ENCODE measurements at regions not wholly inside any gene's neighbourhood (a gene's known extent, or its start where the extent isn't known, plus 50 kb on each side); places are given as distances from the start of the nearest gene placed in this dataset.

DNA sequence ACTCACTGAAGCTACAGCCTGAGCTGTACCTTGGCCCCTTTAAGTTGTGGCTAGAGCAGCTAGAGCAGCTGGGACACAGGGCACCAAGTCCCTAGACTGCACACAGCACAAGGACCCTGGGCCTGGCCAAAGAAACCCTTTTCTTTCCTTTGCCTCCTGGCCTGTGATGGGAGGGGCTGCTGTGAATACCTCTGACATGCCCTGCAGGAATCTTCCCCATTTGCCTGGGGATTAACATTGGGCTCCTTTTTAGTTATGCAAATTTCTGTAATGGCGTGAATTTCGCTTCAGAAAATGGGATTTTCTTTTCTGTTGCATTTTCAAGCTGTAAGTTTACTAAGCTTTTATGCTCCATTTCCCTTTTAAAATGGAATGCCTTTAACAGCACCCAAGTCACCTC, 611.2 kb upstream of the ARPP21 start:
- Histone ChIP-seq H3K4me1 (ENCODE audit: control insufficient read depth in 3 of 3, insufficient read depth in 2 of 3, low read depth in 1 of 3, low read length in 2 of 3) (no peaks in the 10 kb centered on the region), H3K27me3 (ENCODE audit: control insufficient read depth in 3 of 3, insufficient read depth in 3 of 3, low read length in 3 of 3) (no peaks in the 10 kb centered on the region), H3K27ac (ENCODE audit: low read depth in 1 of 3, low read length in 2 of 3) (no peak overlapping the region), H3K36me3 (ENCODE audit: control insufficient read depth in 3 of 3, insufficient read depth in 2 of 3, low read depth in 1 of 3, low read length in 3 of 3) (no peaks in the 10 kb centered on the region), H3K9me3 (ENCODE audit: control insufficient read depth in 2 of 2, insufficient read depth in 1 of 2, low read depth in 1 of 2, low read length in 1 of 2) (peaks cover 2 to 24% of the 10 kb centered on the region in 2 donors), H3K4me3 (ENCODE audit: low read depth in 1 of 3, low read length in 3 of 3) (no peak overlapping the region)
- WGBS, 3 donors, result 74 to 93% (median 86%) methylated on average over 2 of the region's 2 CpGs
- DNase-seq (no peak), FAIRE-seq (no peak)

DNA sequence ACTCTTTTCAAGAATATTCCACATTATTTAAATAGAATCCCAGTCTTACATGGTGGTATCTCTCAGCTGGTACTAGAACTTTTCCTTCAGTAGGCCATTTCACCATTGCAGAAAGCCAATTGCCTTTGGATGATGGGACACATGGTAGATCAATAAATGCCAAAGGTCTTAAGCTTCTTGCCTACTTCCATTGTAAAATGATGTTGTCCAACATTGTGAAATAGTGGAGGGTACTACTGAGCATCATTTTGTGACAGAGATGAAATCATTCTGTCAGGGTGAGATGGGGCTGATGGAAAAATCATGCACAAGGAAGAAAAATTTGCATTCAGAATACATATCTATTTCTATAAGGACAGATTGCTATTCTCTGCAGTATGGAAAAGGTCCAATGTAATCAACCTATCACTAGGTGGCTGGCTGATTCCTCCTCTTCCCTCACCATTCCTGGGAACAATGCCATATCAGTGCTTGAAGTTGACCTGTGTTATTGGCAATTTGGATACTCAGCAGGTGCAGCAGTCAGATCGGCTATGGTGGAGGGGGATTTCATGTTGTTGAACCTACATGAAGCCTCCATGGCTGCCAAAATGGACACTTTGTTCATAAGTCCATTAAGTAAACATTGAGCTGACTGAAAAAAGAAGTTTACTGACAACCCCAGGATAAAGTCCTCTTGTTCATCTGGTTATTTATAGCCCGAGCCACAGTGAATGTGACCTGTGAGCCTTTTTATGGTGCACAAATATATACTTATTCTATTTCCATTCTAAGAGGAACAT, 596.9 kb upstream of the ARPP21 start:
- WGBS, 3 donors, result 14 to 58% (median 29%) methylated on average over 2 of the region's 2 CpGs

GRCh38 chr3:35043040-35043439, 596.3 kb upstream of the ARPP21 start:
- Histone ChIP-seq H3K9me3 (ENCODE audit: control insufficient read depth in 2 of 2, insufficient read depth in 1 of 2, low read depth in 1 of 2, low read length in 1 of 2) (peaks cover 0 to 7% of the 10 kb centered on the region in 2 donors), H3K27me3 (ENCODE audit: control insufficient read depth in 3 of 3, insufficient read depth in 3 of 3, low read length in 3 of 3) (no peaks in the 10 kb centered on the region), H3K4me3 (ENCODE audit: low read depth in 1 of 3, low read length in 3 of 3) (no peak overlapping the region), H3K27ac (ENCODE audit: low read depth in 1 of 3, low read length in 2 of 3) (peak overlapping the region in 1 of 3 donors; percentile 75), H3K4me1 (ENCODE audit: control insufficient read depth in 3 of 3, insufficient read depth in 2 of 3, low read depth in 1 of 3, low read length in 2 of 3) (peaks cover 0 to 19% (median 0%) of the 10 kb centered on the region in 3 donors), H3K36me3 (ENCODE audit: control insufficient read depth in 3 of 3, insufficient read depth in 2 of 3, low read depth in 1 of 3, low read length in 3 of 3) (no peaks in the 10 kb centered on the region)
- FAIRE-seq (no peak), DNase-seq (no peak)
- WGBS, 3 donors, result 57 to 82% (median 62%) methylated on average over 2 of the region's 2 CpGs

More for the DNA sequence above, 596.9 kb upstream of the ARPP21 start:
- Histone ChIP-seq H3K27ac (ENCODE audit: low read depth in 1 of 3, low read length in 2 of 3) (peak overlapping the region in 1 of 3 donors; percentile 75), H3K4me3 (ENCODE audit: low read depth in 1 of 3, low read length in 3 of 3) (no peak overlapping the region), H3K36me3 (ENCODE audit: control insufficient read depth in 3 of 3, insufficient read depth in 2 of 3, low read depth in 1 of 3, low read length in 3 of 3) (no peaks in the 10 kb centered on the region), H3K9me3 (ENCODE audit: control insufficient read depth in 2 of 2, insufficient read depth in 1 of 2, low read depth in 1 of 2, low read length in 1 of 2) (peaks cover 0 to 7% of the 10 kb centered on the region in 2 donors), H3K27me3 (ENCODE audit: control insufficient read depth in 3 of 3, insufficient read depth in 3 of 3, low read length in 3 of 3) (no peaks in the 10 kb centered on the region), H3K4me1 (ENCODE audit: control insufficient read depth in 3 of 3, insufficient read depth in 2 of 3, low read depth in 1 of 3, low read length in 2 of 3) (peaks cover 0 to 19% (median 0%) of the 10 kb centered on the region in 3 donors)
- no peak for FAIRE-seq
- DNase-seq, result peak; percentile 73 to 75

DNA sequence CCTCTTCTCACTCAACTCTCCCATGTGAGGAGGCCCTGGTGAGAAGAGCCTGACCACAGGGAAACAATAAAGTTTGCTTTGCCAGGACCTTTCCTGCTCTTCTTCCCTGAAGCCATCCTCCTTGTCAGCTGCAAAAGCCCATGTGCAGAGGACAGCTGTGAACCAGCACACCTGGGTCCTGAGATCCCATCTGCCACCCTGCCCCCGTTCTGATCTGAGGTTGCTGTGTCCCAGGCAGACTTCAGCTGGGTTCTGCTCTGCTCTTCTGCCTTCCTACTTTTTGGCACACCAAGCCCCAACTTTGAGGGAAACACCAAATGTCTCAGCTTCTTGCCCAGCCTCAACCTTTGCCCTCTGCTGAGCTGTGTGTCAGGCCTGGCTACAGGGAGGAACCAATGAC, 595.1 kb upstream of the ARPP21 start:
- Histone ChIP-seq H3K4me3 (ENCODE audit: low read depth in 1 of 3, low read length in 3 of 3) (no peak overlapping the region), H3K27me3 (ENCODE audit: control insufficient read depth in 3 of 3, insufficient read depth in 3 of 3, low read length in 3 of 3) (no peaks in the 10 kb centered on the region), H3K36me3 (ENCODE audit: control insufficient read depth in 3 of 3, insufficient read depth in 2 of 3, low read depth in 1 of 3, low read length in 3 of 3) (no peaks in the 10 kb centered on the region), H3K27ac (ENCODE audit: low read depth in 1 of 3, low read length in 2 of 3) (no peak overlapping the region), H3K9me3 (ENCODE audit: control insufficient read depth in 2 of 2, insufficient read depth in 1 of 2, low read depth in 1 of 2, low read length in 1 of 2) (peaks cover 0 to 7% of the 10 kb centered on the region in 2 donors), H3K4me1 (ENCODE audit: control insufficient read depth in 3 of 3, insufficient read depth in 2 of 3, low read depth in 1 of 3, low read length in 2 of 3) (peaks cover 0 to 19% (median 0%) of the 10 kb centered on the region in 3 donors)
- FAIRE-seq (no peak), DNase-seq (peak in 1 of 2 donors; percentile 4)
- 78 to 100% (median 90%) methylated on average over 1 of the region's 1 CpG for WGBS, 3 donors

DNA sequence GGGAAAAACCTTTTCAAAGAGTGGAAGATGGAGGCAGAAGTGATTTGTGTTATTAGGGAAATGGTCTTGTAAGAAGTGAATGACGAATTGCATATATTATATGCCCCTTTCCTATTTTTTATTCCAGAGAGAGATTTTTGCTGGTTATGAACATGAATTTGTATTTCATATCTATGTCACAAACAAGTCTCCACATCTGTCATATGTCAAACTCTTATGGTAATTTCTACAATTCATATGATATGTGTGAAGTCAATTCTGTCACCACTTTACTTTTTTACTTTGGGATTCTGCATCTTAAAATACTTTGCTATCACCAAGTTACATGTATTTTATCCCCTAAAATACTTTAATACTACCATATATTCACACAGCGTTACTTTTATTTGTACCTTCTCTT, 594.2 kb upstream of the ARPP21 start:
- no peak overlapping the region for H3K27ac ChIP-seq (ENCODE audit: low read depth in 1 of 3, low read length in 2 of 3)
- no peaks in the 10 kb centered on the region for H3K36me3 ChIP-seq (ENCODE audit: control insufficient read depth in 3 of 3, insufficient read depth in 2 of 3, low read depth in 1 of 3, low read length in 3 of 3)
- no peak for DNase-seq
- no peak for FAIRE-seq
- H3K27me3 ChIP-seq (ENCODE audit: control insufficient read depth in 3 of 3, insufficient read depth in 3 of 3, low read length in 3 of 3), result no peaks in the 10 kb centered on the region
- peaks cover 0 to 7% of the 10 kb centered on the region in 2 donors for H3K9me3 ChIP-seq (ENCODE audit: control insufficient read depth in 2 of 2, insufficient read depth in 1 of 2, low read depth in 1 of 2, low read length in 1 of 2)
- WGBS, 3 donors, result 81 to 90% (median 87%) methylated on average over 2 of the region's 2 CpGs
- no peak overlapping the region for H3K4me3 ChIP-seq (ENCODE audit: low read depth in 1 of 3, low read length in 3 of 3)
- peaks cover 0 to 19% (median 0%) of the 10 kb centered on the region in 3 donors for H3K4me1 ChIP-seq (ENCODE audit: control insufficient read depth in 3 of 3, insufficient read depth in 2 of 3, low read depth in 1 of 3, low read length in 2 of 3)

DNA sequence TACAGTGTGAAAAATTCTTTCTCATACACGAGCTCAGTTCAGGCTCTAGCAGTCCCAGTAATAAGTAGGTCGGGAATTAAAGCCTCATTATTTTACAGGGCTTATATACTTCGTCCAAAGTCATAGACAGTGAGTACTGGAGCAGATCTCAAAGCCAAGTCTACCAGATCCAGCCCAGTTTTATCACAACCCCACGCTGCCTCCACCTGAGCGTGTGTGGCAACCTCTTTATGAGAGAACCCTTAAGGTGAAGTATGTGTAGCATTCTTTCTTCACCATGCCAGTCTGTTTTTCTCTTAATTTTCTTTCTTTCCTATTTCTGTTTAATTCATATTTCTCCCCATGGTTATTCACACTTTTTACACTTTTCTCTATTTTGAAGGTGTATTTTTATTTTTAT, 574.6 kb upstream of the ARPP21 start:
- no peak for FAIRE-seq
- Histone ChIP-seq H3K9me3 (ENCODE audit: control insufficient read depth in 2 of 2, insufficient read depth in 1 of 2, low read depth in 1 of 2, low read length in 1 of 2) (no peaks in the 10 kb centered on the region), H3K27ac (ENCODE audit: low read depth in 1 of 3, low read length in 2 of 3) (no peak overlapping the region), H3K4me1 (ENCODE audit: control insufficient read depth in 3 of 3, insufficient read depth in 2 of 3, low read depth in 1 of 3, low read length in 2 of 3) (no peaks in the 10 kb centered on the region), H3K27me3 (ENCODE audit: control insufficient read depth in 3 of 3, insufficient read depth in 3 of 3, low read length in 3 of 3) (no peaks in the 10 kb centered on the region), H3K4me3 (ENCODE audit: low read depth in 1 of 3, low read length in 3 of 3) (no peak overlapping the region), H3K36me3 (ENCODE audit: control insufficient read depth in 3 of 3, insufficient read depth in 2 of 3, low read depth in 1 of 3, low read length in 3 of 3) (no peaks in the 10 kb centered on the region)
- DNase-seq, result no peak
- WGBS, 3 donors, result 70 to 77% (median 76%) methylated on average over 5 of the region's 5 CpGs

DNA sequence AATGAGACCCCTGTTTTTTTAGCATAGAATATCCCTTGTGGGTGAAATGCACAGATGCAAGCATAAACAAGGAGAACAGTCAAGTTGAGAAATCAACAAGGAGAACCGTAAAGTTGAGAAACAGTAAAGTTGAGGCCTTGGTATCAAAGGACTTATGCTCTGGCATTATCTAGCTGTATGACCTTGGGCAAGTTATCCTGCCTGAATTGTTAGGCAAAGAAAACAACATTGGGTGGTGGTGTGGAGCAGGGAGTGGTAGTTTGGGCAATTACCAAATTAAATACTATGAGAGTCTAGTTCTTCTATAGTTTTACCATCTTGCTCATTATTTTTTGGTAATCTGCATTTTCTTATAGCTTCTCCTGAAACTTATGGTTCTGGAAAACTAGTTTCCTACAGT, 573.4 kb upstream of the ARPP21 start:
- FAIRE-seq (no peak), DNase-seq (no peak)
- WGBS, 3 donors, result 18 to 65% (median 61%) methylated on average over 1 of the region's 1 CpG
- Histone ChIP-seq H3K9me3 (ENCODE audit: control insufficient read depth in 2 of 2, insufficient read depth in 1 of 2, low read depth in 1 of 2, low read length in 1 of 2) (no peaks in the 10 kb centered on the region), H3K4me3 (ENCODE audit: low read depth in 1 of 3, low read length in 3 of 3) (no peak overlapping the region), H3K4me1 (ENCODE audit: control insufficient read depth in 3 of 3, insufficient read depth in 2 of 3, low read depth in 1 of 3, low read length in 2 of 3) (no peaks in the 10 kb centered on the region), H3K36me3 (ENCODE audit: control insufficient read depth in 3 of 3, insufficient read depth in 2 of 3, low read depth in 1 of 3, low read length in 3 of 3) (no peaks in the 10 kb centered on the region), H3K27ac (ENCODE audit: low read depth in 1 of 3, low read length in 2 of 3) (no peak overlapping the region), H3K27me3 (ENCODE audit: control insufficient read depth in 3 of 3, insufficient read depth in 3 of 3, low read length in 3 of 3) (no peaks in the 10 kb centered on the region)

GRCh38 chr3:35067750-35068149, 571.6 kb upstream of the ARPP21 start:
- Histone ChIP-seq H3K36me3 (ENCODE audit: control insufficient read depth in 3 of 3, insufficient read depth in 2 of 3, low read depth in 1 of 3, low read length in 3 of 3) (no peaks in the 10 kb centered on the region), H3K27me3 (ENCODE audit: control insufficient read depth in 3 of 3, insufficient read depth in 3 of 3, low read length in 3 of 3) (no peaks in the 10 kb centered on the region), H3K4me1 (ENCODE audit: control insufficient read depth in 3 of 3, insufficient read depth in 2 of 3, low read depth in 1 of 3, low read length in 2 of 3) (no peaks in the 10 kb centered on the region), H3K27ac (ENCODE audit: low read depth in 1 of 3, low read length in 2 of 3) (no peak overlapping the region), H3K9me3 (ENCODE audit: control insufficient read depth in 2 of 2, insufficient read depth in 1 of 2, low read depth in 1 of 2, low read length in 1 of 2) (no peaks in the 10 kb centered on the region), H3K4me3 (ENCODE audit: low read depth in 1 of 3, low read length in 3 of 3) (no peak overlapping the region)
- FAIRE-seq (no peak), DNase-seq (no peak)
- 95 to 96% (median 95%) methylated on average over 7 of the region's 7 CpGs for WGBS, 3 donors

DNA sequence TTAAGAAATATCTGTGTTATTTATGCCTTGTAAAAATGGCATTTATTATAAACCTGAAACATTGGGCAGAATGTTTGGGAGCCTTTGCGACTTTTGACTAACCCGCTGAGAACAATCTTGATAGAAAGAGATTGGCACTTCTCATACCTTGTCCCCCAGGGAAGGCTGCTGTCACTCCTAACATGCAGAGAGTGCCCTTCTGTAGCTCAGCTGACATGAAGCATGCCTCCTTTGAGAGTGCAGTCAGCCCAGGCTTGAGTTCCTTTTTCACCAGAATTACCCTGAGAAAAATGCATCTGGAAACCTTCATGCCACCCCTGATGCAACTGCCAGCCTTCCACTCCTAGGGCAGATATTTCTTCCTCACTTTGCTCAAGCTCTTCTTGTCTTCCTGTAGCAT, 569.2 kb upstream of the ARPP21 start:
- no peaks in the 10 kb centered on the region for H3K9me3 ChIP-seq (ENCODE audit: control insufficient read depth in 2 of 2, insufficient read depth in 1 of 2, low read depth in 1 of 2, low read length in 1 of 2)
- H3K27me3 ChIP-seq (ENCODE audit: control insufficient read depth in 3 of 3, insufficient read depth in 3 of 3, low read length in 3 of 3), result no peaks in the 10 kb centered on the region
- no peak overlapping the region for H3K4me3 ChIP-seq (ENCODE audit: low read depth in 1 of 3, low read length in 3 of 3)
- no peaks in the 10 kb centered on the region for H3K36me3 ChIP-seq (ENCODE audit: control insufficient read depth in 3 of 3, insufficient read depth in 2 of 3, low read depth in 1 of 3, low read length in 3 of 3)
- H3K27ac ChIP-seq (ENCODE audit: low read depth in 1 of 3, low read length in 2 of 3), result no peak overlapping the region
- no peak for FAIRE-seq
- no peaks in the 10 kb centered on the region for H3K4me1 ChIP-seq (ENCODE audit: control insufficient read depth in 3 of 3, insufficient read depth in 2 of 3, low read depth in 1 of 3, low read length in 2 of 3)
- 93 to 99% (median 96%) methylated on average over 2 of the region's 2 CpGs for WGBS, 3 donors
- DNase-seq, result no peak

Measured in small intestine (tissue), 7 donors.